Left lung (tissue), 4 donors: ENCODE measurements at regions not wholly inside any gene's neighbourhood (a gene's known extent, or its start where the extent isn't known, plus 50 kb on each side); places are given as distances from the start of the nearest gene placed in this dataset.

ENCODE experiments used
- ATAC-seq: fragments of 200-7000 bp; cut with Tn5 transposase; one replicate; pipeline ENCODE4 v1.9.1; 2020; ENCODE audit warnings: moderate library complexity
- DNase-seq, 4 donors: peaks; one replicate each; pipeline ENCODE4 v3.0.0-alpha.2; 2013 to 2020
- H3K27ac ChIP-seq, 2 donors: fragments of 200-600 bp; sonication (generic) in 1 of 2; one replicate each; pipeline versions ENCODE4 v1.5.0 to v1.8.0; 2020 to 2021
- H3K27me3 ChIP-seq, 2 donors: fragments of 200-600 bp; sonication (generic) in 1 of 2; one replicate each; pipeline versions ENCODE4 v1.5.0 to v1.8.0; 2020 to 2021
- H3K36me3 ChIP-seq, 2 donors: fragments of 200-600 bp; sonication (generic) in 1 of 2; one replicate each; pipeline versions ENCODE4 v1.5.0 to v1.8.0; 2020 to 2021
- H3K4me1 ChIP-seq, 2 donors: fragments of 200-600 bp; one replicate each; pipeline ENCODE4 v1.8.0; 2021
- H3K4me3 ChIP-seq, 2 donors: fragments of 200-600 bp; sonication (generic) in 1 of 2; one replicate each; pipeline versions ENCODE4 v1.5.0 to v1.8.0; 2020 to 2021; ENCODE audit warnings: mild to moderate bottlenecking in 1 of 2
- H3K9me3 ChIP-seq, 2 donors: fragments of 200-600 bp; sonication (generic) in 1 of 2; one replicate each; pipeline versions ENCODE4 v1.5.0 to v1.8.0; 2020 to 2021
- CTCF ChIP-seq, 2 donors: fragments of 200-600 bp; sonication (generic) in 1 of 2; IDR thresholded peaks; one replicate each; pipeline versions ENCODE4 v1.5.0 to v1.8.0; 2021; ENCODE audit warnings: antibody characterized with exemption in 2 of 2
- intact Hi-C, 2 donors: fragments of 100-400 bp; cut with DNase I; formaldehyde crosslinking; loops; one replicate each; pipeline versions ENCODE4 v1.11.2 to v1.14.2; 2022
- donor health status: DM: no; HTN: yes; CAD: no.
- donor health status: DM: no; HTN: no; CAD: no.

GRCh38 chr15:39232512-39232911, 348.4 kb upstream of the THBS1 start:
- no peak overlapping the region for H3K4me3 ChIP-seq
- TF ChIP-seq CTCF (IDR thresholded peaks at IDR 0.05) = no peak
- no peaks in the 10 kb centered on the region for H3K36me3 ChIP-seq
- H3K4me1 ChIP-seq = no peaks in the 10 kb centered on the region
- no peaks in the 10 kb centered on the region for H3K27me3 ChIP-seq
- DNase-seq (no peak), ATAC-seq (no peak)
- H3K27ac ChIP-seq = no peak overlapping the region
- H3K9me3 ChIP-seq = no peaks in the 10 kb centered on the region
- intact Hi-C loops = no loop called here

- intact Hi-C loops = no loop called here
- TF ChIP-seq CTCF (IDR thresholded peaks at IDR 0.05) = no peak
These were observed 345.6 kb upstream of the THBS1 start for GRCh38 chr15:39235084-39235795.

GRCh38 chr15:39236375-39236774, 344.5 kb upstream of the THBS1 start:
- H3K27ac ChIP-seq = no peak overlapping the region
- no peak for TF ChIP-seq CTCF (IDR thresholded peaks at IDR 0.05)
- no peaks in the 10 kb centered on the region for H3K4me1 ChIP-seq
- intact Hi-C loops = no loop called here
- H3K36me3 ChIP-seq = no peaks in the 10 kb centered on the region
- ATAC-seq (no peak), DNase-seq (no peak)
- no peaks in the 10 kb centered on the region for H3K9me3 ChIP-seq
- H3K27me3 ChIP-seq = no peaks in the 10 kb centered on the region
- no peak overlapping the region for H3K4me3 ChIP-seq

More at GRCh38 chr15:39235084-39235795, 345.6 kb upstream of the THBS1 start:
- no peaks in the 10 kb centered on the region for H3K36me3 ChIP-seq
- no peak for DNase-seq
- no peaks in the 10 kb centered on the region for H3K4me1 ChIP-seq
- H3K9me3 ChIP-seq = no peaks in the 10 kb centered on the region
- no peak overlapping the region for H3K27ac ChIP-seq
- peak; percentile 32 for ATAC-seq
- no peak overlapping the region for H3K4me3 ChIP-seq
- no peaks in the 10 kb centered on the region for H3K27me3 ChIP-seq

GRCh38 chr15:39238443-39238842, 342.4 kb upstream of the THBS1 start:
- no peak for ATAC-seq
- TF ChIP-seq CTCF (IDR thresholded peaks at IDR 0.05) = no peak

GRCh38 chr15:39239562-39239961, 341.3 kb upstream of the THBS1 start:
- ATAC-seq = no peak
- intact Hi-C loops = no loop called here
- Histone ChIP-seq H3K4me1 (no peaks in the 10 kb centered on the region), H3K36me3 (no peaks in the 10 kb centered on the region), H3K27me3 (no peaks in the 10 kb centered on the region), H3K9me3 (no peaks in the 10 kb centered on the region), H3K27ac (no peak overlapping the region), H3K4me3 (no peak overlapping the region)
- no peak for TF ChIP-seq CTCF (IDR thresholded peaks at IDR 0.05)
- DNase-seq = no peak

More at GRCh38 chr15:39238443-39238842, 342.4 kb upstream of the THBS1 start:
- no peaks in the 10 kb centered on the region for H3K4me1 ChIP-seq
- no peak for DNase-seq
- intact Hi-C loops = no loop called here
- H3K4me3 ChIP-seq = no peak overlapping the region
- H3K36me3 ChIP-seq = no peaks in the 10 kb centered on the region
- no peak overlapping the region for H3K27ac ChIP-seq
- H3K27me3 ChIP-seq = no peaks in the 10 kb centered on the region
- no peaks in the 10 kb centered on the region for H3K9me3 ChIP-seq
